Stomach (tissue), 4 donors: ENCODE measurements at regions not wholly inside any gene's neighbourhood (a gene's known extent, or its start where the extent isn't known, plus 50 kb on each side); places are given as distances from the start of the nearest gene placed in this dataset.

Source experiments
- CTCF ChIP-seq, 7 experiments: fragments of 450-650 bp in 4 of 7; fragments of 200-600 bp in 3 of 7; sonication (generic) in 3 of 7; IDR thresholded peaks; one replicate each; pipeline ENCODE4 v1.5.1; 2016 to 2019; ENCODE audit warnings: antibody characterized with exemption in 7 of 7, control low read depth in 2 of 7, mild to moderate bottlenecking in 1 of 7
- EP300 ChIP-seq: sonication (generic); formaldehyde crosslinking; IDR thresholded peaks from one replicate; pipeline ENCODE4 v1.6.1; 2017; ENCODE audit warnings: antibody characterized with exemption
- POLR2A ChIP-seq, 4 donors: fragments of 450-650 bp; IDR thresholded peaks; one replicate each; pipeline ENCODE4 v1.6.1; 2016; ENCODE audit warnings: antibody characterized with exemption in 4 of 4, control low read depth in 2 of 4, mild to moderate bottlenecking in 1 of 4, moderate library complexity in 1 of 4
- POLR2AphosphoS5 ChIP-seq, 3 donors: sonication (generic); formaldehyde crosslinking; IDR thresholded peaks; one replicate each; pipeline ENCODE4 v1.6.1; 2016; ENCODE audit warnings: antibody characterized with exemption in 3 of 3

GRCh38 chr16:5158494-5158893, 60.9 kb upstream of the EEF2KMT start:
- TF ChIP-seq CTCF (IDR thresholded peaks at IDR 0.05): no peak
- TF ChIP-seq POLR2A (IDR thresholded peaks at IDR 0.05): no peak
- no peak for TF ChIP-seq EP300
- no peak for TF ChIP-seq POLR2AphosphoS5 (IDR thresholded peaks at IDR 0.05)
